HFF-Myc (cell line): ENCODE measurements at regions not wholly inside any gene's neighbourhood (a gene's known extent, or its start where the extent isn't known, plus 50 kb on each side); places are given as distances from the start of the nearest gene placed in this dataset.

Source experiments
- DNase-seq: peaks from one replicate; pipeline ENCODE4 v3.0.0-alpha.2; 2011; ENCODE audit warnings: low read depth; ENCODE audit errors: extremely low read depth
- H3K4me3 ChIP-seq: replicated peaks from 2 replicates; pipeline ENCODE4 v1.5.1; 2011; ENCODE audit warnings: low read depth, mild to moderate bottlenecking, control low read depth, low read length
- CTCF ChIP-seq: IDR thresholded peaks from 2 replicates; pipeline ENCODE4 v1.5.1; 2012; ENCODE audit warnings: mild to moderate bottlenecking, low read depth, low read length, control low read depth; ENCODE audit errors: missing control alignments

- no peak for TF ChIP-seq CTCF
- DNase-seq = no peak
- H3K4me3 ChIP-seq = no peak overlapping the region
Observed at GRCh38 chr6:122285292-122285913, 114.0 kb upstream of the HSF2 start.

GRCh38 chr6:122286512-122286911, 112.9 kb upstream of the HSF2 start:
- no peak for DNase-seq
- H3K4me3 ChIP-seq = no peak overlapping the region
- no peak for TF ChIP-seq CTCF

GRCh38 chr6:122289762-122290539, 109.5 kb upstream of the HSF2 start:
- no peak for DNase-seq
- no peak overlapping the region for H3K4me3 ChIP-seq
- TF ChIP-seq CTCF = peak; percentile 9

- DNase-seq = no peak
- no peak overlapping the region for H3K4me3 ChIP-seq
- TF ChIP-seq CTCF = no peak
Observed at GRCh38 chr6:122297010-122297409, 102.4 kb upstream of the HSF2 start.

- no peak for TF ChIP-seq CTCF
- no peak for DNase-seq
- H3K4me3 ChIP-seq = no peak overlapping the region
Observed at GRCh38 chr6:122302067-122302466, 97.4 kb upstream of the HSF2 start.

GRCh38 chr6:122307577-122307976, 91.9 kb upstream of the HSF2 start:
- no peak overlapping the region for H3K4me3 ChIP-seq
- TF ChIP-seq CTCF = no peak
- no peak for DNase-seq
